ENCODE measurements at regions not wholly inside any gene's neighbourhood (a gene's known extent, or its start where the extent isn't known, plus 50 kb on each side); places are given as distances from the start of the nearest gene placed in this dataset.
"Not testable (repeated sequence)": the region's sequence is repeated elsewhere in the genome, so short reads cannot be mapped to it uniquely, and the experiment has no call there.

DNA sequence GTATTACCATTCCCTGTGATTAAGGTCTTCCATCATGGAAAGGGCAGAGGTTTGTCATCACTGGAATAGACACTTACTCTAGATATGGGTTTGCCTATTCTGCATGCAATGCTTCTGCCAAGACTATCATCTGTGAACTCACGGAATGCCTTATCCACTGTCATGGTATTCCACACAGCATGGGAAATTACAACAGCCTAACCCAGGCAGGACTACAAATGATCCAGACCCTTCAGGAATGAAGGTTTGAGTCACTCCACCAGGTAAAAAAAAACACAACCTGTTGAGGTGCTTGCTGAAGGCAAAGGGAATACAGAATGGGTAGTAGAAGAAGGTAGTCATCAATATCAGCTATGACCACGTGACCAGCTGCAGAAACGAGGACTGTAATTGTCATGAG is 89.0 kb upstream of the RANBP6 start:
- TF ChIP-seq, protein P1, sequence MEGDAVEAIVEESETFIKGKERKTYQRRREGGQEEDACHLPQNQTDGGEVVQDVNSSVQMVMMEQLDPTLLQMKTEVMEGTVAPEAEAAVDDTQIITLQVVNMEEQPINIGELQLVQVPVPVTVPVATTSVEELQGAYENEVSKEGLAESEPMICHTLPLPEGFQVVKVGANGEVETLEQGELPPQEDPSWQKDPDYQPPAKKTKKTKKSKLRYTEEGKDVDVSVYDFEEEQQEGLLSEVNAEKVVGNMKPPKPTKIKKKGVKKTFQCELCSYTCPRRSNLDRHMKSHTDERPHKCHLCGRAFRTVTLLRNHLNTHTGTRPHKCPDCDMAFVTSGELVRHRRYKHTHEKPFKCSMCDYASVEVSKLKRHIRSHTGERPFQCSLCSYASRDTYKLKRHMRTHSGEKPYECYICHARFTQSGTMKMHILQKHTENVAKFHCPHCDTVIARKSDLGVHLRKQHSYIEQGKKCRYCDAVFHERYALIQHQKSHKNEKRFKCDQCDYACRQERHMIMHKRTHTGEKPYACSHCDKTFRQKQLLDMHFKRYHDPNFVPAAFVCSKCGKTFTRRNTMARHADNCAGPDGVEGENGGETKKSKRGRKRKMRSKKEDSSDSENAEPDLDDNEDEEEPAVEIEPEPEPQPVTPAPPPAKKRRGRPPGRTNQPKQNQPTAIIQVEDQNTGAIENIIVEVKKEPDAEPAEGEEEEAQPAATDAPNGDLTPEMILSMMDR (IDR thresholded peaks at IDR 0.05; ENCODE audit: low read depth, low read length) = not testable (repeated sequence)
- TF ChIP-seq EZH2phosphoT487 (IDR thresholded peaks at IDR 0.05; ENCODE audit: low read depth) = not testable (repeated sequence)
